Cardiac muscle cell (in vitro differentiated cells and primary cell): ENCODE measurements at regions not wholly inside any gene's neighbourhood (a gene's known extent, or its start where the extent isn't known, plus 50 kb on each side); places are given as distances from the start of the nearest gene placed in this dataset.

ENCODE experiments used
- DNase-seq, 2 donors: peaks; one replicate each; pipeline versions ENCODE4 v3.0.0 to v3.0.0-alpha.2; 2010 to 2017; ENCODE audit warnings: low read depth in 1 of 2, low spot score in 1 of 2
- H3K27ac ChIP-seq: fragments of 200-600 bp; sonication (generic); 2 replicates; pipeline ENCODE4 v1.5.1; 2016
- H3K27me3 ChIP-seq: fragments of 200-600 bp; sonication (generic); 2 replicates; pipeline ENCODE4 v1.6.0; 2016; ENCODE audit warnings: control low read depth
- H3K36me3 ChIP-seq: fragments of 200-600 bp; sonication (generic); 2 replicates; pipeline ENCODE4 v1.5.1; 2016; ENCODE audit warnings: control low read depth
- H3K4me1 ChIP-seq: fragments of 200-600 bp; sonication (generic); 2 replicates; pipeline ENCODE4 v1.8.1; 2017; ENCODE audit warnings: low read depth, mild to moderate bottlenecking, mixed run types
- H3K4me3 ChIP-seq: fragments of 200-600 bp; sonication (generic); 2 replicates; pipeline ENCODE4 v1.5.1; 2016; ENCODE audit warnings: mild to moderate bottlenecking
- H3K9me3 ChIP-seq: fragments of 200-600 bp; sonication (generic); 2 replicates; pipeline ENCODE4 v1.5.1; 2017; ENCODE audit warnings: low read depth, mild to moderate bottlenecking, control low read depth
- TF ChIP-seq, protein P1 (sequence below): IDR thresholded peaks from 2 replicates; pipeline ENCODE4 v1.5.1; 2012; ENCODE audit warnings: low read depth, mild to moderate bottlenecking, low read length

DNA sequence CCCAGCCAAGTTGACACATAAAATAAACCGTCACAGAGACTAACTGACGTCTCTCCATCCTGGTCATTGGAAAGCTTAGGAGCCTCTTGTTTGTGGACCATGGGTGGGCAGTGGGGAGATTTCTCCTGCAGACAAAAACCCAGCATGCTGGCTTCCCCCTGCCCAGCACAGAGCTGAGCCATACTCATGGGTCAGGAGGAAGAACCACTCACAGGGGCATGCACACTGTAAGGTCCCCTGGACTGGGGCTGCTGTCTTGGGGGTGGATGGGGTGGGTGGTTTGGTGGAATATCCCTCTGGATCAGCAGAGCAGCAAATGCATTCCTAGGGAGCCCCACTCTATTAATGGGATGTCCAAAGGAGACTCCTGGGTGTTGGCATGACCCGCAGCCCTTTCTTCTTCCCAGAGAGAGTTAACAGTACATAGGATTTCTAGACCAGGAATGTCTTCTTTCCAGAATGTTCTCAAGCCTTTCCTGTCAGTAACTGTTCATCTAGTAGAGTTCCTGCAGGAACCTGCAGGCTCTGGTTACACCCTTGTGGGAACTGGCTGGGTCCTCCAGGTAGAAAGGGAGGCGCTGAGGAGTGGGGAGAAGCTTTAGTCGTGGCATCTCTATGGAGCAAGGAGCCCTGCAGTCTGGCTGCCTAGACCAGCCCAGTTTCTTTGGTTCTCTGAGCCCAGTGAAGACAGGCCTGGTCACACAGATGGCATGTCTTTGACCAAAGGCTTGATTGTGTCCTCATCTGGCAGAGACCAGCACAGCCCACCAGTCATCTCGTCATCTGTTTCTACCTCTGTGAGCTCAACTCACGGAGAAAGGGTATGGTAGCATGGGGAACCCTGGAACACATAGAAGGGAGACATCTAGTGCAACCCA lies 73.4 kb upstream of the PRR23C start:
- no peak overlapping the region for H3K27ac ChIP-seq
- DNase-seq = no peak
- TF ChIP-seq, protein P1, sequence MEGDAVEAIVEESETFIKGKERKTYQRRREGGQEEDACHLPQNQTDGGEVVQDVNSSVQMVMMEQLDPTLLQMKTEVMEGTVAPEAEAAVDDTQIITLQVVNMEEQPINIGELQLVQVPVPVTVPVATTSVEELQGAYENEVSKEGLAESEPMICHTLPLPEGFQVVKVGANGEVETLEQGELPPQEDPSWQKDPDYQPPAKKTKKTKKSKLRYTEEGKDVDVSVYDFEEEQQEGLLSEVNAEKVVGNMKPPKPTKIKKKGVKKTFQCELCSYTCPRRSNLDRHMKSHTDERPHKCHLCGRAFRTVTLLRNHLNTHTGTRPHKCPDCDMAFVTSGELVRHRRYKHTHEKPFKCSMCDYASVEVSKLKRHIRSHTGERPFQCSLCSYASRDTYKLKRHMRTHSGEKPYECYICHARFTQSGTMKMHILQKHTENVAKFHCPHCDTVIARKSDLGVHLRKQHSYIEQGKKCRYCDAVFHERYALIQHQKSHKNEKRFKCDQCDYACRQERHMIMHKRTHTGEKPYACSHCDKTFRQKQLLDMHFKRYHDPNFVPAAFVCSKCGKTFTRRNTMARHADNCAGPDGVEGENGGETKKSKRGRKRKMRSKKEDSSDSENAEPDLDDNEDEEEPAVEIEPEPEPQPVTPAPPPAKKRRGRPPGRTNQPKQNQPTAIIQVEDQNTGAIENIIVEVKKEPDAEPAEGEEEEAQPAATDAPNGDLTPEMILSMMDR = no peak
- H3K4me1 ChIP-seq = peaks cover 8% of the 10 kb centered on the region
- no peaks in the 10 kb centered on the region for H3K36me3 ChIP-seq
- H3K27me3 ChIP-seq = peaks cover 6% of the 10 kb centered on the region
- H3K4me3 ChIP-seq = no peak overlapping the region
- no peaks in the 10 kb centered on the region for H3K9me3 ChIP-seq

DNA sequence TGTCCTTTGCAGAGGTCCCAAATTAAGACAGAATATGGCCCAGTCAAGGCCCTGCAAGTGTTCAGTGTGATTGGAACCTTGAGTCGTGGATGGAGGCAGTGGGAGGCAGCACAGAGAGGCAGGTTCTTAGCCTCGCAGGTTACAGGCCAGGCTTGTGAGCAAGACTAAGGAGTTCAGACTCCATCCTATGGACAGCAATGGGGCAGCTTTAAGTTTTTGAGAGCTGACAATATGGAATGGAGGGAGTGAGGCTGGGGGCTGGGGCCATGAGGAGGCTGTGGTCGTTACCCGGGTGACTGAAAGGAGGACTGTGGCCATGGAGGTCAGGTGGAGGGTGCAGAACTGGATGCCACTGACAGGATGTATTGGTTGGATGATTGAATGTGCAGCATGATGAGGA lies 74.1 kb upstream of the PRR23C start:
- Histone ChIP-seq H3K4me3 (no peak overlapping the region), H3K27ac (no peak overlapping the region), H3K9me3 (no peaks in the 10 kb centered on the region), H3K36me3 (no peaks in the 10 kb centered on the region), H3K4me1 (peaks cover 8% of the 10 kb centered on the region), H3K27me3 (no peaks in the 10 kb centered on the region)
- TF ChIP-seq, protein P1 = no peak
- no peak for DNase-seq

DNA sequence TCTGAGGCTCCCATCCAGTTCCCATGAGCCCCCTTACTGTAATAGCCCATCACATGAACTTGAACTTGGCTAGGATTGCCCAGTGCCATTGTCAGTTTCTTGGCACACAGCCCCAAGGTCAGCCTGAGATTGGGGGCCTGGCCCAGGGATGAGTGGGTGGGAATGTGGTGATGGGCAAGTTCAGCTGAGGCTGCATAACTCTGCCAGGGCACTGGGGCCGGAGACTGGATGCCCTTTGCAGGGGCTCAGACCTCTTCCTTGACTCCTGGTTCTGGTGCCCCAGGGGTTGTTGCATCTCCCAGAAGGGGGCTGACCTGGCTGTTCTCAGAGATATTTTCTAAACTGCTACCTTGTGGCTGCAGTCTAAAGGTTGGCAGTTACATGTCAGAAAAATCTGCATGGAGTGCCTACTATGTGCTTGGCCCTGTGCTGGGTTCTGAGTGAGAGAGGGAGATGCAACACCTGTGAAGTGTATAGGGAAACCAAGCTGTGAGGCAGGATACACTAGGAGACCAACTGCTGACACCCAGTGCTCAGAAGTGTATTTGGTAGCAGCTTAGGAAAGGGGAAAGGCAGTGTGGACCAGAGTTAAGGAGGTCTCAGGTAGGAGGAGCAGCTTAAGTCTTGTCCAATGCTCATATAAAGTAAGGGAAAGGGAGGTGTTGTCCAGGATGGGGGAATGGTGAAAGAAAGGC lies 74.8 kb upstream of the PRR23C start:
- peaks cover 8% of the 10 kb centered on the region for H3K4me1 ChIP-seq
- H3K27me3 ChIP-seq = no peaks in the 10 kb centered on the region
- H3K9me3 ChIP-seq = no peaks in the 10 kb centered on the region
- no peaks in the 10 kb centered on the region for H3K36me3 ChIP-seq
- no peak overlapping the region for H3K4me3 ChIP-seq
- TF ChIP-seq, protein P1 = no peak
- no peak for DNase-seq
- no peak overlapping the region for H3K27ac ChIP-seq

DNA sequence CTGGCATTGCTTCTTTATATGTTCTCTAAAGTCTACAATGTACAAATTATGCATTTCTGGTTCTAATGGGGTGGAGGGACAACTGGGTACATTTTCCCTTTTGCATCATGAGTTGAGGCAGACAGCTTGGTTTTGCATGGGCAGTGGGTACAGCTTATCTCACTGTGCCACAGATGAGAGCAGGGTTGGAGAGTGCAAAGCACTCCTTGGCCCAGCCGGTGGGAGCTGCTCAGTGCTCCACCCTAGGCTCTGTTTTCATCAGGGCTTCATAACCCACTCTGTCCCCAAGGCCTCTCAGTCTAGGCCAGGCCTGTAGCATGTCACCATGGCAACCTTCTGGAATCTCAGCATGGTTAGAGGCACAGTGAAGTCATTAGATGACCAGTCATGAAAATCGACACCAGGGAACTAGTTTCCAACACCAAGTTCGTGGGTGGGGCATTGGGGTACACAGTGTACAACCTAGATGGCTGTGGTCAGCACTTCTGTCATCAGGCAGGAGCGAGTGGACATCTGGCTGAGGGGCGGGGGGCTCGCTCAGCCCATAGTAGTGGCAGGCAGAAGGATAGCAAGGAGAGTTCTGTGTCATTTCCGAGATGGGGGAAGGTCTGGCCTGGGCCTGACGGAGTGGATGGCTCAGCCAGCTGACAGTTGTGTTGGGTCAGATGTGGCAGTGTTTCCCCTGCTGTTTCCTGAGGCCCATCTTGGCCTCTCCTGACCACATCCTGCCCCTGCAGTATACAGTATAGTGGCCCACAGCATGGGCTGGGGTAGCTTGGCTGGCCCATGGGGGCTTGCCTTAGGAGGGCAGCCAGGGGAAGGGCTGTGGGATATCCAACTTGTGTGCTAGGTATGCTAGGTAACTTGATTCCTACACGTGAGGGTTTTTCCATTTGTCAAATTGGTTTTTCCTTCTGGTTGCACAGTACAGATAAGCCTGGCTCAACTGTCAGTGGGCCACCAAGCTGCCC lies 75.7 kb upstream of the PRR23C start:
- peak overlapping the region; percentile 23 for H3K27ac ChIP-seq
- no peaks in the 10 kb centered on the region for H3K9me3 ChIP-seq
- no peaks in the 10 kb centered on the region for H3K27me3 ChIP-seq
- H3K4me3 ChIP-seq = no peak overlapping the region
- DNase-seq = peak; percentile 68 to 77
- H3K36me3 ChIP-seq = no peaks in the 10 kb centered on the region
- H3K4me1 ChIP-seq = peaks cover 8% of the 10 kb centered on the region
- TF ChIP-seq, protein P1 = no peak

DNA sequence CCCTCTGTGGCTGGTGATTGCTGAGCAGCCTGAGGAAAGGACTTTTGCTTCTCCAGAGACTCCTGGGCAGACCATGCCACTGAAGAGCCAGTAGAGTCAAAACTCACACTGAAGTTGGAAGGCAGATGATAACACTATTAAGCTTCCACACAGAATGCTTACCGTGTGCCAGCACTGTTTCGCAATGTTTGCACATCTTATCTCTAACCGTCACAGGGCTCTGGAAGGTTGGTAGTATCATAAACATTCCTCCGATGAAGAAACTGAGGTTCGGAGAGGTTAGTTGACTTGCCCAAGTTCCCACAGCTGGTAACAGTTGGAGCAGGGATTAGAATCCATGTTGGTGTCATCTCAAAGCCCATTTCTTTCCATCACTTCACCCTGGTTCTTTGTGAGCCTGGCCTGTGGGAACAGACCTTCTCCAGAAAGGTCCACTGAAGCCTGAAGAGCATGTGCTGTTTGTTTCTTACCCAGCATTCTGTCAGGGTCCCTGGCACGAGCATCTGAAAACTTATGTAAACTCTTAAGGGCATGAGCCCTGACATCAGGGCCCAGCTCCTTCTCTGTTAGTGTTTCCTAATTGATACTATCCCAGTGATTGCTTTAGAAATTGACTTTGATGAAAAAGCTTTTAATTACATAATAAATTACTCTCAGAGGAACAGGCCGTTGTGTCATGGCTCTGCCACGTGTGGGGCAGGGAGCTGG lies 77.0 kb upstream of the PRR23C start:
- TF ChIP-seq, protein P1 = no peak
- peak in 1 of 2 donors; percentile 69 for DNase-seq
- Histone ChIP-seq H3K4me3 (no peak overlapping the region), H3K27me3 (no peaks in the 10 kb centered on the region), H3K27ac (no peak overlapping the region), H3K9me3 (no peaks in the 10 kb centered on the region), H3K4me1 (peaks cover 8% of the 10 kb centered on the region), H3K36me3 (no peaks in the 10 kb centered on the region)
